K562 (cell line): ENCODE measurements at regions not wholly inside any gene's neighbourhood (a gene's known extent, or its start where the extent isn't known, plus 50 kb on each side); places are given as distances from the start of the nearest gene placed in this dataset.

Experiments
- ATAC-seq: fragments of 200-7000 bp; cut with Tn5 transposase; 3 replicates; pipeline ENCODE4 v1.9.1; 2020; ENCODE audit warnings: moderate library complexity
- BruUV-seq: library from RNA; stranded (reverse); fragments of 400-500 nt; replicated peaks from 2 replicates; lab custom pipeline; 2021; lab: Mats Ljungman, UMichigan
- CTCF ChIA-PET: fragments of 300-600 bp; formaldehyde crosslinking; extraction: SDS; loops from one replicate; lab custom pipeline; 2021; ENCODE audit warnings: low intra/inter-chr PET ratio; lab: Yijun Ruan, JAX
- POLR2A ChIA-PET: fragments of 300-600, 350-650 bp; sonication (Branson Sonifier 250); formaldehyde crosslinking; extraction: SDS; loops from one replicate; lab custom pipeline; 2021; ENCODE audit warnings: antibody characterized with exemption, inconsistent platforms; lab: Yijun Ruan, JAX
- DNase-seq, 4 experiments: peaks; one replicate each; pipeline versions ENCODE4 v3.0.0 to v3.0.0-alpha.2; 2011 to 2018; ENCODE audit warnings: low spot score in 3 of 4, mixed read lengths in 3 of 4; ENCODE audit errors: extremely low read depth in 1 of 4
- FAIRE-seq: peaks from 2 replicates; lab custom pipeline; 2011; peaks lifted over from hg19 to GRCh38; lab: Jason Lieb, UNC
- H2AFZ ChIP-seq: 2 replicates; pipeline ENCODE4 v1.6.0; 2011; ENCODE audit warnings: low read depth, low read length, control low read depth, inconsistent platforms
- H3K27ac ChIP-seq: fragments of 200-600 bp; 3 replicates; pipeline ENCODE4 v1.8.0; 2011; ENCODE audit warnings: low read depth, mild to moderate bottlenecking, control low read depth, inconsistent platforms, low read length, moderate library complexity, mixed read lengths; ENCODE audit errors: extremely low read depth
- H3K27me3 ChIP-seq, 2 experiments: fragments of 300-600 bp in 1 of 2; 2 replicates in 1 of 2; 3 replicates in 1 of 2; pipeline versions ENCODE4 v1.6.0 to v1.8.0; 2011; ENCODE audit warnings: inconsistent platforms in 2 of 2, low read length in 2 of 2, mild to moderate bottlenecking in 1 of 2, mixed read lengths in 1 of 2, moderate library complexity in 1 of 2; ENCODE audit not compliant: control insufficient read depth in 2 of 2, insufficient read depth in 2 of 2
- H3K36me3 ChIP-seq: fragments of 300-600 bp; 3 replicates; pipeline ENCODE4 v1.8.0; 2011; ENCODE audit warnings: mild to moderate bottlenecking, low read length, inconsistent platforms; ENCODE audit not compliant: control insufficient read depth, insufficient read depth
- H3K4me1 ChIP-seq, 2 experiments: fragments of 200-600 bp in 1 of 2; replicated peaks in 1 of 2; 2 replicates in 1 of 2; 3 replicates in 1 of 2; pipeline versions ENCODE4 v1.5.1 to v1.8.0; 2011; ENCODE audit warnings: inconsistent platforms in 2 of 2, low read length in 2 of 2, mild to moderate bottlenecking in 1 of 2, mixed read lengths in 1 of 2, moderate library complexity in 1 of 2; ENCODE audit not compliant: control insufficient read depth in 2 of 2, insufficient read depth in 2 of 2
- H3K4me2 ChIP-seq: 2 replicates; pipeline ENCODE4 v1.6.1; 2011; ENCODE audit warnings: low read length, control low read depth, inconsistent platforms, mixed read lengths; ENCODE audit not compliant: insufficient read depth
- H3K4me3 ChIP-seq: fragments of 200-600 bp; sonication (generic), shearing (Covaris generic); 2 replicates; pipeline ENCODE4 v1.5.1; 2016; ENCODE audit warnings: control low read depth, inconsistent platforms
- H3K79me2 ChIP-seq: fragments of 200-600 bp; 3 replicates; pipeline ENCODE4 v1.8.0; 2011; ENCODE audit warnings: low read length, inconsistent platforms; ENCODE audit not compliant: control insufficient read depth, insufficient read depth
- H3K9ac ChIP-seq, 2 experiments: 2 replicates each; pipeline versions ENCODE4 v1.6.0 to v1.6.1; 2011; ENCODE audit warnings: low read depth in 2 of 2, low read length in 2 of 2, control low read depth in 1 of 2, inconsistent platforms in 1 of 2, mild to moderate bottlenecking in 1 of 2, mixed read lengths in 1 of 2; ENCODE audit not compliant: insufficient read depth in 1 of 2
- H3K9me1 ChIP-seq: one replicate; pipeline ENCODE4 v1.6.0; 2011; ENCODE audit warnings: inconsistent platforms, mild to moderate bottlenecking, low read length, moderate library complexity; ENCODE audit not compliant: control insufficient read depth, insufficient read depth
- H3K9me3 ChIP-seq: replicated peaks from 2 replicates; pipeline ENCODE4 v1.5.1; 2011; ENCODE audit warnings: low read depth, low read length, inconsistent platforms; ENCODE audit not compliant: control insufficient read depth, insufficient read depth
- H4K20me1 ChIP-seq: replicated peaks from 2 replicates; pipeline ENCODE4 v1.6.1; 2011; ENCODE audit warnings: low read length, inconsistent platforms, mixed read lengths; ENCODE audit not compliant: control insufficient read depth, insufficient read depth
- CUX1 ChIP-seq: fragments of 200-800 bp; sonication (Bioruptor generic); IDR thresholded peaks from 2 replicates; pipeline ENCODE4 v1.6.1; 2016; ENCODE audit warnings: missing genetic modification characterization, missing compliant biosample characterization
- GTF2A2 ChIP-seq: IDR thresholded peaks from 2 replicates; pipeline ENCODE4 v1.6.1; 2016; ENCODE audit warnings: mild to moderate bottlenecking, missing genetic modification characterization, missing compliant biosample characterization
- KAT7 ChIP-seq: sonication (generic); formaldehyde crosslinking; IDR thresholded peaks from 2 replicates; pipeline ENCODE4 v1.8.0; 2022; ENCODE audit warnings: missing genetic modification reagents, mild to moderate bottlenecking, borderline replicate concordance
- POLR2H ChIP-seq: IDR thresholded peaks from 2 replicates; pipeline ENCODE4 v1.6.1; 2016; ENCODE audit warnings: missing genetic modification characterization, low read depth, mild to moderate bottlenecking, control low read depth, missing compliant biosample characterization, moderate library complexity
- ZNF197 ChIP-seq: fragments of 200-800 bp; sonication (Bioruptor generic); IDR thresholded peaks from 2 replicates; pipeline ENCODE4 v1.6.1; 2016; ENCODE audit warnings: low read depth, missing genetic modification characterization, missing compliant biosample characterization
- WGBS: fragments of 100-300 bp; shearing (Covaris generic); methylation state at CpG from one replicate; pipeline ENCODE4 v1.1.6; 2016; ENCODE audit warnings: low coverage, mixed read lengths; ENCODE audit not compliant: insufficient coverage; ENCODE audit errors: missing lambda C conversion rate; 5-methylcytosine and 5-hydroxymethylcytosine counted together
- in situ Hi-C: fragments of 300-500 bp; cut with MboI; formaldehyde crosslinking; loops from 4 replicates; pipeline ENCODE4 v1.15.0; 2018; ENCODE audit warnings: inconsistent platforms, mixed read lengths
- intact Hi-C: fragments of 100-400 bp; cut with micrococcal nuclease; formaldehyde crosslinking; loops from 2 replicates; pipeline ENCODE4 v1.14.2; 2022

DNA sequence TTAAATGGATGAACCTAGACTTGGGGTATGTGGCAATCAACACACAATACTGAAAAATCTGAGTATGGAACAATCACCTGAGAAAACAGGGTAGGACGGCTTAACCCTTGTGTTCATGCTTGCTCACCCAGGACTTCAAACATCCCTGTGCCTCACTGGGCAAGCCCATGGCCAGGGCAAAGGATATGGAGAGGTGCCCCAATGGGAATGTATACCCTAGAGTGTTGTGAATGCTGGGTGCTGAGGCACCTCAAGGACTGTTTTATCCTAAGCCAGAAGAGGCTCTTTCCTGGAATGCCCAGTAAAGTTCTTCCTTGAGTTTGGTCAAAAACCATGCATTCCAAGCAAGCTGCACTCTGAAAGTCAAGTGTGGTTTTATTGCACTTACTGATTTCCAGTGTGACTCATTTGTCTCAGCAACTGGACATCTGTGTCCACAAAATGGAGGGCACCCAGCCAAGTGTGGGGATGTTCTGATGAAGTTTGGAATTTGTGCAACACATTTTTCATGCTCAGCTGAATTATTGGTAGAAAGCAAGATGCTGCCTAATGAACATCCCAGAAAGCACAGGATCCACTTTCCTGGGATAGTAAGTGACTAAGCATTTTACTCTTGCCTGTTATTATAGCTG lies 531.3 kb downstream of the RFC3 start:
- no peak overlapping the region for H3K4me2 ChIP-seq
- DNase-seq: no peak

More for the DNA sequence above, 531.3 kb downstream of the RFC3 start:
- no peak overlapping the region for H2AFZ ChIP-seq
- TF ChIP-seq POLR2H (no peak), ZNF197 (CRISPR knock-in tag) (no peak), KAT7 (CRISPR knock-in tag) (no peak), CUX1 (CRISPR knock-in tag) (no peak), GTF2A2 (tag) (no peak)
- TF ChIP-seq, all 486 proteins: peak for 0
- WGBS: 0% methylated on average over 1 of the region's 1 CpG
- no TSS peak for BruUV-seq
- no peaks in the 10 kb centered on the region for H4K20me1 ChIP-seq
- ChIA-PET CTCF (no interaction called here), POLR2A (no interaction called here)
- no peaks in the 10 kb centered on the region for H3K27me3 ChIP-seq
- H3K4me3 ChIP-seq: no peak overlapping the region
- no peaks in the 10 kb centered on the region for H3K4me1 ChIP-seq
- no peaks in the 10 kb centered on the region for H3K9me3 ChIP-seq
- in situ Hi-C loops (no loop called here), intact Hi-C loops (no loop called here)
- no peak overlapping the region for H3K9ac ChIP-seq
- H3K36me3 ChIP-seq: no peaks in the 10 kb centered on the region
- ATAC-seq (no peak), FAIRE-seq (no peak)
- no peaks in the 10 kb centered on the region for H3K79me2 ChIP-seq
- no peak overlapping the region for H3K27ac ChIP-seq
- H3K9me1 ChIP-seq: no peaks in the 10 kb centered on the region
